Muscle layer of duodenum (tissue), 2 donors: ENCODE measurements at regions not wholly inside any gene's neighbourhood (a gene's known extent, or its start where the extent isn't known, plus 50 kb on each side); places are given as distances from the start of the nearest gene placed in this dataset.
"Not testable (repeated sequence)": the region's sequence is repeated elsewhere in the genome, so short reads cannot be mapped to it uniquely, and the experiment has no call there.

ENCODE experiments used
- H3K27ac ChIP-seq: one replicate; pipeline ENCODE4 v1.7.0; 2013; ENCODE audit warnings: mild to moderate bottlenecking, low read length
- H3K27me3 ChIP-seq: one replicate; pipeline ENCODE4 v1.7.0; 2013; ENCODE audit warnings: low read depth, mild to moderate bottlenecking, control low read depth, low read length
- H3K36me3 ChIP-seq, 2 donors: one replicate each; pipeline ENCODE4 v1.7.0; 2013; ENCODE audit warnings: low read length in 2 of 2, control low read depth in 1 of 2, mild to moderate bottlenecking in 1 of 2; ENCODE audit not compliant: insufficient read depth in 2 of 2, control insufficient read depth in 1 of 2
- H3K4me1 ChIP-seq, 2 donors: one replicate each; pipeline ENCODE4 v1.7.0; 2013; ENCODE audit warnings: low read length in 2 of 2, mild to moderate bottlenecking in 2 of 2, control low read depth in 1 of 2, moderate library complexity in 1 of 2; ENCODE audit not compliant: insufficient read depth in 2 of 2, control insufficient read depth in 1 of 2
- H3K4me3 ChIP-seq, 2 donors: one replicate each; pipeline ENCODE4 v1.7.0; 2013; ENCODE audit warnings: low read length in 2 of 2, low read depth in 1 of 2, mild to moderate bottlenecking in 1 of 2
- H3K9me3 ChIP-seq, 2 donors: one replicate each; pipeline ENCODE4 v1.7.0; 2013; ENCODE audit warnings: low read length in 2 of 2, control low read depth in 1 of 2, mild to moderate bottlenecking in 1 of 2; ENCODE audit not compliant: control insufficient read depth in 1 of 2
- donor health status: healthy.

DNA sequence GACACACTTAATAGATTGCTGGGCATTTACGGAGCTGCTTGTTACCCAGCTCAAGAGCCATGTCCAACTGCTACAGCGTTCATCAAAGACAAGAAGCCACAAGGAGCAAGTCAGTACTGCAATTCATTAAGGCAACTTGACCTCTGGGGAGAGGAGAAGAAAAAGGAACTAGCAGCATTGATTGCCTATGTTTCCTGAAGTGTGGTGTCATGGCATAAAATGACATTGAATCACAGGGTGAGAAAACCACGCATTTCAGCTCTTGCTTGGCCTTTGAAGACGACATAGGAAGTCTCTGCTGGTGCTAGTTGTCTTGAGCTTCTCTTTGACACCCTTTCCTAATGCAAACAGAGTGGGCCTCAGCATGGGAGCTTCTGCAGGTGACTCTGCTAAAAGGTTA lies 139.1 kb downstream of the CDH26 start:
- Histone ChIP-seq H3K4me1 (no peaks in the 10 kb centered on the region), H3K4me3 (no peak overlapping the region), H3K27me3 (no peaks in the 10 kb centered on the region), H3K36me3 (no peaks in the 10 kb centered on the region), H3K27ac (no peak overlapping the region), H3K9me3 (peaks cover 4 to 8% of the 10 kb centered on the region in 2 donors)

GRCh38 chr20:60100780-60101179 lies 142.6 kb downstream of the CDH26 start:
- Histone ChIP-seq H3K9me3 (peaks cover 0 to 5% of the 10 kb centered on the region in 2 donors), H3K27ac (no peak overlapping the region), H3K4me3 (no peak overlapping the region), H3K36me3 (no peaks in the 10 kb centered on the region), H3K4me1 (no peaks in the 10 kb centered on the region), H3K27me3 (no peaks in the 10 kb centered on the region)

DNA sequence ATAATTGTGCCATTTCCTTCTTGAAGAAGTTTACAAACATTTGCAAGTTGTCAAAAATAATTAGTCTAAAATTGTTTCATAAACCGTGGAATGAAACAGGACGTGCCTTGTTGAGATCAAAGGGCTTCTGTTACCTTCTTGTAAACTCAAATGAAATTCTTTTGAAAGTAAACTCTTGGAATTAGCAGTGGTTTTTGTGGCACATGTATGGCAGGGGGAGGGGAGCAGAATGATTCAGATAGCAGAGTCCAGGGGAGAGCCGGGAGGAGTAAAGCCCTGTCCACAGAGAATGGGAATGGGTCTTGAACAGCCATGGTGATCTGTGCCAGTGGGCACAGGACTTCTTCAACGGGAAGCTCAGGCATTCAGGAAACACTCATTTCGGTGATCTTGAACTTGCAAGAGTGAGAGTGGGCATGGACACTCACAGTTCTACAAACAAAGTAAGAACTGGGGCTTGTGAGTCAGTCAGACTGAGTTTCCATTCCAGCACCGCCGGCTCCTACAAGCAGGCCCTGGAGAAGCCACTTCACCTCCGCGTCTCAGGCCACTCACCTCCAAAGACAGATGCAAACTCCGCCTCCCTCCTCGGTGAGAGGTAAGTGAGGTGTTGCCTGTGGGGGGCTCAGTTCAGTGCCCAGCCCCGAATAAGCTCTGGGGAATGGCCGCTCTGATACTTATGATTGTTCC lies 143.1 kb downstream of the CDH26 start:
- no peak overlapping the region for H3K27ac ChIP-seq
- no peaks in the 10 kb centered on the region for H3K36me3 ChIP-seq
- no peak overlapping the region for H3K4me3 ChIP-seq
- H3K27me3 ChIP-seq, result no peaks in the 10 kb centered on the region
- H3K9me3 ChIP-seq, result peaks cover 0 to 5% of the 10 kb centered on the region in 2 donors
- H3K4me1 ChIP-seq, result no peaks in the 10 kb centered on the region

DNA sequence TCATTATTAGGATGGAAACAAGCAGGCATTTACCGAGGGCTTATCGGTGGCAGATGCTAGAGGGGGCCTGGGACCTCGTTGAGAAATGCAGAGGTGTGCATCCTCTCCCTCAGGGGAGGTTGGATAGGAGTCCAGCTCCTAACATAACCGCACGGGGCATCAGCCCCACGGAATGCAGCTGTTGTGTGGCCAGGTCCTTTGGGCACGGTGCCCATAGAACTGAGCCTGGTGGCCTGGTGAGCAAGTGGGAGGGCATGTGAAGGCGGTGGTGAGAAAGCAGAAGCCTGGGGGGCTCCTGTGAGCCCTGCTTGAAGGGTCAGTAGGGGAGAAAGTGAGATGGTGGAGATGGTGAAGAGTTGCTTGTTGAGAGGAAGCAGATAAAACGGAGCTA lies 143.7 kb downstream of the CDH26 start:
- no peaks in the 10 kb centered on the region for H3K36me3 ChIP-seq
- H3K27ac ChIP-seq, result no peak overlapping the region
- H3K9me3 ChIP-seq, result peaks cover 0 to 5% of the 10 kb centered on the region in 2 donors
- H3K27me3 ChIP-seq, result no peaks in the 10 kb centered on the region
- no peak overlapping the region for H3K4me3 ChIP-seq
- no peaks in the 10 kb centered on the region for H3K4me1 ChIP-seq

GRCh38 chr20:60102665-60103210 lies 144.5 kb downstream of the CDH26 start:
- no peak overlapping the region for H3K4me3 ChIP-seq

DNA sequence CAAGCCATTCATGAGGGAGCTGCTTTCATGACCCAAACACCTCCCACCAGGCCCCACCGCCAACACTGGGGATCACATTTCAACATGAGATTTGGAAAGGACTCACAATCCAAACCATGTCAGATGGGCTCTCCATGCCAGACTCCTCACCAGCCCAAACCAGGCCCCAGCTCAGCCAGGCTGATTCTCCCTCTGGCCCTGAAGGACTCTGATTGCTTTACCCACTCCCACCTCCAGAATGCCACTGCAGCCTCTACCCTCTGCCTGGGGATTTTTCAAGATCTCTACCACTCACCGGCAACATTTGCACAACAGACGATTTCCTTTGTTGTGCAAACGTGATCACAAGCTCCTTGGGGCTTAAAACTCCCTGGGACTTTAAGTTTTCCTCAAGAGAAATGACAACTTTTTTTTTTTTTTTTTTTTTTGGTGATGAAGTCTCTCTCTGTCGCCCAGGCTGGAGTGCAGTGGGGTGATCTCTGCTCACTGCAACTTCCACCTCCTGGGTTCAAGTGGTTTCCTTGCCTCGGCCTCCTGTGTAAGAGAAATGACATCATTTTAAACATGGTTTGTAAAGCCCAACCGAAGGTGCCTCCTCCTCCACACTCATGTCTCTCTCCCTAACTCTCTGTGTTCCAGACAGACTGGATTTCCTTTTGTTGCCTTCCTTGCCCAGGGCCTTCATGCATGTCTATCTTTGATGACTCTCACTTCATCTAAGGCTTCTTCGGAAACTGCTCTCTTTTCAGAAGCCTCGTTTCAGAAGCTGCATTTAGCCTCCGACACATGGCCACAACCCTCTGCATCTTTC lies 147.0 kb downstream of the CDH26 start:
- Histone ChIP-seq H3K36me3 (no peaks in the 10 kb centered on the region), H3K9me3 (no peaks in the 10 kb centered on the region), H3K27ac (no peak overlapping the region), H3K27me3 (no peaks in the 10 kb centered on the region), H3K4me3 (no peak overlapping the region), H3K4me1 (no peaks in the 10 kb centered on the region)

More at GRCh38 chr20:60102665-60103210, 144.5 kb downstream of the CDH26 start:
- Histone ChIP-seq H3K36me3 (no peaks in the 10 kb centered on the region), H3K27ac (no peak overlapping the region), H3K9me3 (peaks cover 0 to 5% of the 10 kb centered on the region in 2 donors), H3K4me1 (no peaks in the 10 kb centered on the region), H3K27me3 (no peaks in the 10 kb centered on the region)

GRCh38 chr20:60106186-60106585 lies 148.0 kb downstream of the CDH26 start:
- not testable (repeated sequence) for H3K4me3 ChIP-seq, H3K27me3 ChIP-seq, H3K27ac ChIP-seq, H3K4me1 ChIP-seq, H3K9me3 ChIP-seq, H3K36me3 ChIP-seq

DNA sequence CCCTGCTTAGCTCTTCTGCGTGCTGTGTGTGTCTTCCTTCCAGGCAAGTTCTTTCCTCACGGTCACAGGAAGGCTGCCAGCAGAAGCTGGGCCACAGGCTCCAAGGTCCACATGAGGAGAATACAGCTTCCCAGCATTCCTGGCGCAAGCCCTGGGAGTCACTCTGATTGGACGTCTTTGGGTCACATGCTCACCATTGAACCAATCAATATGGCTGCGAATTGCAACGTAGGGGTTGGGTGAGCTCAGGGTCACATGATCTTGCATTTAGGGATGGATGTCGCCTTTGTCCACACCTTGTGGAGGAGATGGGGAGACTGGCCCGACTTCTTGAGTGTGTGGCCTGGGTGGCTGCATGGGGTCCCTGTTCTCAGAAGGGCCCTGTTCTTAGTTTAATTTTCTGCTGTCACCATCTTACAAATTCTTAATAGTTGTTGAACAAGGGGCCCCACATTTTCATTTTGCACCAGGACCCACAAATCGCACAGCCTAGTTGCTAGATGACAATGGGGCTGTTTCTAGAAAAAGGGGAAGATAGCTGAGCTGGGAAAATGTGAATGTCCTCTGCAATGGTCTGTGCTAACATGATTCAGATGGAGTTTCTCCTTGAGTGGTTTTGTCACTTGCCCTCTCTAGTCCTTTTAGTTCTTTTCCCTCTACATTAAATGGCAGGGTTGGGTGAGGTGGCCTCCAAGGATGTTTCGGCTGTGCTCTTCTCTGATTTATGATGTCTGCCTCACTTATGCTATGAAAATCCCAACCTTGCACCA lies 149.6 kb downstream of the CDH26 start:
- Histone ChIP-seq H3K27me3 (no peaks in the 10 kb centered on the region), H3K4me1 (no peaks in the 10 kb centered on the region), H3K9me3 (no peaks in the 10 kb centered on the region), H3K4me3 (no peak overlapping the region), H3K27ac (no peak overlapping the region), H3K36me3 (no peaks in the 10 kb centered on the region)

GRCh38 chr20:60108397-60108796 lies 150.2 kb downstream of the CDH26 start:
- no peaks in the 10 kb centered on the region for H3K9me3 ChIP-seq
- no peaks in the 10 kb centered on the region for H3K36me3 ChIP-seq
- no peaks in the 10 kb centered on the region for H3K27me3 ChIP-seq
- H3K4me3 ChIP-seq, result no peak overlapping the region
- no peak overlapping the region for H3K27ac ChIP-seq
- H3K4me1 ChIP-seq, result no peaks in the 10 kb centered on the region

DNA sequence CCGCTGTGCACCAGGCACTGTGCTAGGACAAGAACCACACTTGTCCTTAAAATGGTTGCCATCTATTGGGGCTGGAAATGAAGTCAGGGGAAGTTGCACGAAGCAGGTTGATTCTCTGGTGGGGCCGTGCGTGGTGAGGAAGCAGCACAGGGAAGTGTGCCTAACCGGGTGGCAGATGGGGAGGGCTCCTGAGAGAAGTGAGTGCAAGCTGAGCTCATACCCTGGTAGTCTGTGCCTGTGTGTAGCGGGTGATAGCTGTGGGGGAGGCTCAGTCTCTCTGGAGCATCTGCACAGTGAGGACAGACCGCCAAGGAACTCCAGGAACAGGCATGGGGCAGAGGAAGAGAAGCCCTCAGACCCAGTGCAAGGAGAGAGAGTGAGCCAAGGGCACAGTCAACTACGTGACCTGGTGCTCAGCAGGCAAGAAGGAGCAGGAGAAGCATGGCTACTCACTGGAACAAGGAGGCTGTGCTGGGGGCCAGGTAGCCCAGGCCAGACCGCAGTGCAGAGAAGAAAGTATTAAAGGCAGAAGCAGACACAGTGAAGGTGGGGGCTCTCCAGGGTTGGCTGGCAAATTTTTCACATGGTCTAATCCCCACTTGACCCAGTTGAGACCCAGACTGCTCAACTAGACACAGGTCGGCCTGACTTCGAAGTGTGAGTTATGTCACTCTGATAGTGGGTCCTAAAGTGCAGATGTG lies 155.0 kb downstream of the CDH26 start:
- no peak overlapping the region for H3K4me3 ChIP-seq
- H3K27me3 ChIP-seq, result no peaks in the 10 kb centered on the region
- no peaks in the 10 kb centered on the region for H3K4me1 ChIP-seq
- H3K27ac ChIP-seq, result no peak overlapping the region
- no peaks in the 10 kb centered on the region for H3K9me3 ChIP-seq
- no peaks in the 10 kb centered on the region for H3K36me3 ChIP-seq

GRCh38 chr20:60113771-60114170 lies 155.5 kb downstream of the CDH26 start:
- no peaks in the 10 kb centered on the region for H3K4me1 ChIP-seq
- no peak overlapping the region for H3K4me3 ChIP-seq
- no peak overlapping the region for H3K27ac ChIP-seq
- no peaks in the 10 kb centered on the region for H3K27me3 ChIP-seq
- H3K9me3 ChIP-seq, result no peaks in the 10 kb centered on the region
- no peaks in the 10 kb centered on the region for H3K36me3 ChIP-seq
